ENCODE measurements at regions not wholly inside any gene's neighbourhood (a gene's known extent, or its start where the extent isn't known, plus 50 kb on each side); places are given as distances from the start of the nearest gene placed in this dataset.

DNA sequence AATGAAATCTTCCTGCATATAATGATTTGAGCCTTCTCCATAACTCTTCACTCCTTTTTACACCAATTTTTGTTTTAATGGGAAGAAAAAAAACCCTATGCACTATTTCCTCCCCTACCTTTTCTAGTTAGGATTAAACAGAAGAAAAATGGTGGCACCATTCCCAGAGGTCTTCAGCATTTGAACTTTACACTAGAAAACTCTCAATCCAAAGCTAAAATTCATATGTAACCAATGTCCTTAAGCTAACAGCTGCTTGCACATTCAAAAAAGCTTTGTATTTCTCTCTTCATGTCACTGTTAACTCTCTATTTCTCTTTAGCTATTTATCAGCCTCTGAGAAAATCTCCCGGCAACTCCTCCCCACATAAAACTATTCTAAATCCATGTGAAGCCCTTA lies 90.3 kb upstream of the UBL3 start:
- Histone ChIP-seq H2AFZ (ENCODE audit: insufficient read depth, low read depth, low read length, poor library complexity, severe bottlenecking) (no peak overlapping the region), H3K27ac (ENCODE audit: low read length in 2 of 2) (no peak overlapping the region), H3K4me2 (replicated peaks; ENCODE audit: low read depth, low read length, poor library complexity, severe bottlenecking) (no peak overlapping the region), H3K79me2 (ENCODE audit: control insufficient read depth, insufficient read depth, low read length) (no peaks in the 10 kb centered on the region), H3K4me3 (ENCODE audit: control extremely low read depth in 1 of 5, extremely low read depth in 1 of 5, insufficient read depth in 1 of 5, low read depth in 2 of 5, low read length in 4 of 5) (no peak overlapping the region), H3K9me3 (ENCODE audit: control extremely low read depth in 1 of 3, control insufficient read depth in 2 of 3, insufficient read depth in 1 of 3, low read length in 2 of 3) (no peaks in the 10 kb centered on the region), H4K20me1 (ENCODE audit: control insufficient read depth, insufficient read depth, low read length, poor library complexity, severe bottlenecking) (no peaks in the 10 kb centered on the region), H3K36me3 (replicated peaks in 1 of 2; ENCODE audit: control extremely low read depth in 1 of 2, control insufficient read depth in 1 of 2, extremely low read depth in 1 of 2, insufficient read depth in 2 of 2, low read length in 1 of 2) (no peaks in the 10 kb centered on the region), H3K9ac (ENCODE audit: low read length) (no peak overlapping the region), H3K4me1 (ENCODE audit: control insufficient read depth in 2 of 2, insufficient read depth in 2 of 2, low read length in 2 of 2) (peaks cover 8 to 9% of the 10 kb centered on the region in 2 donors), H3K27me3 (replicated peaks in 1 of 4; ENCODE audit: control extremely low read depth in 1 of 4, control insufficient read depth in 3 of 4, insufficient read depth in 4 of 4, low read length in 3 of 4) (no peaks in the 10 kb centered on the region)
- CTCF ChIA-PET: interaction anchor here (1.0 to 5.1 kb wide), 2 partner anchors 16 to 23 kb away, joined by 3 to 25 read pairs; no protein-coding TSS in a partner anchor
- Mint-ChIP-seq H3K9me3 (ENCODE audit: insufficient read depth) (no peaks in the 10 kb centered on the region), H3K27ac (no peak overlapping the region), H3K27me3 (peaks cover 2% of the 10 kb centered on the region), H3K4me3 (no peak overlapping the region), H3K4me1 (peaks cover 14% of the 10 kb centered on the region)
- TF ChIP-seq EZH2 (IDR thresholded peaks at IDR 0.05; ENCODE audit: borderline replicate concordance, insufficient read depth, low read depth, low read length, poor library complexity, severe bottlenecking): no peak
- no peak for TF ChIP-seq CTCF (IDR thresholded peaks at IDR 0.05)
- no CpG with 5 or more reads among the region's 1 CpG for WGBS (ENCODE audit: insufficient coverage)
- POLR2A ChIA-PET: interaction anchor here (0.8 kb wide), 1 partner anchor 345 kb away, joined by 4 read pairs; no protein-coding TSS in a partner anchor
- intact Hi-C loops (cut with micrococcal nuclease): no loop called here
- no peak for DNase-seq
- no peak for ATAC-seq (ENCODE audit: low read depth)

- Histone ChIP-seq H3K27ac (ENCODE audit: low read length in 2 of 2) (no peak overlapping the region), H3K4me1 (ENCODE audit: control insufficient read depth in 2 of 2, insufficient read depth in 2 of 2, low read length in 2 of 2) (peaks cover 13 to 19% of the 10 kb centered on the region in 2 donors), H3K4me2 (replicated peaks; ENCODE audit: low read depth, low read length, poor library complexity, severe bottlenecking) (no peak overlapping the region), H4K20me1 (ENCODE audit: control insufficient read depth, insufficient read depth, low read length, poor library complexity, severe bottlenecking) (no peaks in the 10 kb centered on the region), H3K36me3 (replicated peaks in 1 of 2; ENCODE audit: control extremely low read depth in 1 of 2, control insufficient read depth in 1 of 2, extremely low read depth in 1 of 2, insufficient read depth in 2 of 2, low read length in 1 of 2) (no peaks in the 10 kb centered on the region), H3K4me3 (ENCODE audit: control extremely low read depth in 1 of 5, extremely low read depth in 1 of 5, insufficient read depth in 1 of 5, low read depth in 2 of 5, low read length in 4 of 5) (no peak overlapping the region), H3K9ac (ENCODE audit: low read length) (no peak overlapping the region), H2AFZ (ENCODE audit: insufficient read depth, low read depth, low read length, poor library complexity, severe bottlenecking) (no peak overlapping the region), H3K79me2 (ENCODE audit: control insufficient read depth, insufficient read depth, low read length) (no peaks in the 10 kb centered on the region), H3K27me3 (replicated peaks in 1 of 4; ENCODE audit: control extremely low read depth in 1 of 4, control insufficient read depth in 3 of 4, insufficient read depth in 4 of 4, low read length in 3 of 4) (no peaks in the 10 kb centered on the region), H3K9me3 (ENCODE audit: control extremely low read depth in 1 of 3, control insufficient read depth in 2 of 3, insufficient read depth in 1 of 3, low read length in 2 of 3) (no peaks in the 10 kb centered on the region)
- CTCF ChIA-PET: interaction anchor here (5.1 kb wide), 1 partner anchor 15 kb away, joined by 25 read pairs; no protein-coding TSS in a partner anchor
- H3K9me3 Mint-ChIP-seq (ENCODE audit: insufficient read depth): no peaks in the 10 kb centered on the region
- H3K4me3 Mint-ChIP-seq: no peak overlapping the region
- intact Hi-C loops (cut with micrococcal nuclease): no loop called here
- POLR2A ChIA-PET: no interaction called here
- H3K27me3 Mint-ChIP-seq: peaks cover 2% of the 10 kb centered on the region
- peaks cover 27% of the 10 kb centered on the region for H3K4me1 Mint-ChIP-seq
- H3K27ac Mint-ChIP-seq: no peak overlapping the region
- 92% methylated on average over 2 of the region's 5 CpGs for WGBS (ENCODE audit: insufficient coverage)
- no peak for DNase-seq
- no peak for TF ChIP-seq EZH2 (IDR thresholded peaks at IDR 0.05; ENCODE audit: borderline replicate concordance, insufficient read depth, low read depth, low read length, poor library complexity, severe bottlenecking)
- TF ChIP-seq CTCF (IDR thresholded peaks at IDR 0.05): no peak
- no peak for ATAC-seq (ENCODE audit: low read depth)
These were observed 88.7 kb upstream of the UBL3 start for GRCh38 chr13:29939158-29939557.

All from B cell (primary cell).